DOHH2 (cell line): ENCODE measurements at regions not wholly inside any gene's neighbourhood (a gene's known extent, or its start where the extent isn't known, plus 50 kb on each side); places are given as distances from the start of the nearest gene placed in this dataset.

ENCODE experiments used
- CTCF ChIP-seq: fragments of 200-600 bp; sonication (generic); IDR thresholded peaks from one replicate; pipeline ENCODE4 v1.5.1; 2014; ENCODE audit warnings: antibody characterized with exemption, mild to moderate bottlenecking, low read depth, low read length; ENCODE audit not compliant: poor library complexity, severe bottlenecking
- EZH2phosphoT487 ChIP-seq: fragments of 200-600 bp; sonication (generic); IDR thresholded peaks from 2 replicates; pipeline ENCODE4 v1.6.1; 2017; ENCODE audit warnings: borderline replicate concordance, mild to moderate bottlenecking, antibody characterized with exemption, low read length, moderate library complexity, mixed read lengths

DNA sequence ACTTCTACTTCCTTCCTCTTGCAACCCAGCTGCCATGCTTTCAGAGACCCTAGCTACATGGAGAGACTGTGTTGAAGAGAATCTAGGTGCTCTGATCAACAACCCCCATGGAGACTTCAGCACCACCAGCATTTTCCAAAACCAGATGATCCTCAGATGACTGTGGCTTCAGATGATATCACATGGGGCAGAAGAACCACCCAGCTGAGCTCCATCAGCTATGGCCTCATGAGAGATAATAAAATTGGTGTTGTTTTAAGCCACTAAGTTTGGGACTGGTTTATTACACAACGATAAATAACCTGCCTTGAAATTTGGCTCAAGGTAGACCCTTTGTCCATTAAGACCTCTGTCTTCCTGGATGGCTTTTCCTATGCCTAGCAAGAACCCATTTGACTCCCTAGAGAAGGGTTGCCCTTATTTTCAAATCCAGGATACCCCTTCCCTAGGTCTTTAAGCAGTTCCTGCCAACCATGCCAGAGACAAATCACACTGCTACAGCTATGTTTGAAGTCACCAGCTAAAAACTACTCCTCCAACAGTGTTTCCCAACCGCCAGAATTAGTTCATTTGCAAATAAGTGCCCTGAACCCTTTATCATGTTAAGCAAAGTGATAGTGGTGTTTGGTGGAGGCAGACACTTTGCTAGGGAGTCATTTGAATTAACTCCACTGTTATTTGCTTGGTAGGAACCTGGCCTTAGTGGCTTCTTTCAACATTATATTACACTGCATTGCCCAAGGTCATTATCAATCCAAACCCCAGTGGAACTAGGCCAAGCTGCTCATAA, 136.9 kb upstream of the PALS2 start:
- no peak for TF ChIP-seq CTCF
- no peak for TF ChIP-seq EZH2phosphoT487
